K562 (cell line): ENCODE measurements at regions not wholly inside any gene's neighbourhood (a gene's known extent, or its start where the extent isn't known, plus 50 kb on each side); places are given as distances from the start of the nearest gene placed in this dataset.

Source experiments
- ATAC-seq: fragments of 200-7000 bp; cut with Tn5 transposase; 3 replicates; pipeline ENCODE4 v1.9.1; 2020; ENCODE audit warnings: moderate library complexity
- BruUV-seq: library from RNA; stranded (reverse); fragments of 400-500 nt; replicated peaks from 2 replicates; lab custom pipeline; 2021; lab: Mats Ljungman, UMichigan
- CTCF ChIA-PET: fragments of 300-600 bp; formaldehyde crosslinking; extraction: SDS; loops from one replicate; lab custom pipeline; 2021; ENCODE audit warnings: low intra/inter-chr PET ratio; lab: Yijun Ruan, JAX
- POLR2A ChIA-PET: fragments of 300-600, 350-650 bp; sonication (Branson Sonifier 250); formaldehyde crosslinking; extraction: SDS; loops from one replicate; lab custom pipeline; 2021; ENCODE audit warnings: antibody characterized with exemption, inconsistent platforms; lab: Yijun Ruan, JAX
- DNase-seq, 4 experiments: peaks; one replicate each; pipeline versions ENCODE4 v3.0.0 to v3.0.0-alpha.2; 2011 to 2018; ENCODE audit warnings: low spot score in 3 of 4, mixed read lengths in 3 of 4; ENCODE audit errors: extremely low read depth in 1 of 4
- FAIRE-seq: peaks from 2 replicates; lab custom pipeline; 2011; peaks lifted over from hg19 to GRCh38; lab: Jason Lieb, UNC
- H2AFZ ChIP-seq: 2 replicates; pipeline ENCODE4 v1.6.0; 2011; ENCODE audit warnings: low read depth, low read length, control low read depth, inconsistent platforms
- H3K27ac ChIP-seq: fragments of 200-600 bp; 3 replicates; pipeline ENCODE4 v1.8.0; 2011; ENCODE audit warnings: low read depth, mild to moderate bottlenecking, control low read depth, inconsistent platforms, low read length, moderate library complexity, mixed read lengths; ENCODE audit errors: extremely low read depth
- H3K27me3 ChIP-seq, 2 experiments: fragments of 300-600 bp in 1 of 2; 2 replicates in 1 of 2; 3 replicates in 1 of 2; pipeline versions ENCODE4 v1.6.0 to v1.8.0; 2011; ENCODE audit warnings: inconsistent platforms in 2 of 2, low read length in 2 of 2, mild to moderate bottlenecking in 1 of 2, mixed read lengths in 1 of 2, moderate library complexity in 1 of 2; ENCODE audit not compliant: control insufficient read depth in 2 of 2, insufficient read depth in 2 of 2
- H3K36me3 ChIP-seq: fragments of 300-600 bp; 3 replicates; pipeline ENCODE4 v1.8.0; 2011; ENCODE audit warnings: mild to moderate bottlenecking, low read length, inconsistent platforms; ENCODE audit not compliant: control insufficient read depth, insufficient read depth
- H3K4me1 ChIP-seq, 2 experiments: fragments of 200-600 bp in 1 of 2; replicated peaks in 1 of 2; 2 replicates in 1 of 2; 3 replicates in 1 of 2; pipeline versions ENCODE4 v1.5.1 to v1.8.0; 2011; ENCODE audit warnings: inconsistent platforms in 2 of 2, low read length in 2 of 2, mild to moderate bottlenecking in 1 of 2, mixed read lengths in 1 of 2, moderate library complexity in 1 of 2; ENCODE audit not compliant: control insufficient read depth in 2 of 2, insufficient read depth in 2 of 2
- H3K4me2 ChIP-seq: 2 replicates; pipeline ENCODE4 v1.6.1; 2011; ENCODE audit warnings: low read length, control low read depth, inconsistent platforms, mixed read lengths; ENCODE audit not compliant: insufficient read depth
- H3K4me3 ChIP-seq: fragments of 200-600 bp; sonication (generic), shearing (Covaris generic); 2 replicates; pipeline ENCODE4 v1.5.1; 2016; ENCODE audit warnings: control low read depth, inconsistent platforms
- H3K79me2 ChIP-seq: fragments of 200-600 bp; 3 replicates; pipeline ENCODE4 v1.8.0; 2011; ENCODE audit warnings: low read length, inconsistent platforms; ENCODE audit not compliant: control insufficient read depth, insufficient read depth
- H3K9ac ChIP-seq, 2 experiments: 2 replicates each; pipeline versions ENCODE4 v1.6.0 to v1.6.1; 2011; ENCODE audit warnings: low read depth in 2 of 2, low read length in 2 of 2, control low read depth in 1 of 2, inconsistent platforms in 1 of 2, mild to moderate bottlenecking in 1 of 2, mixed read lengths in 1 of 2; ENCODE audit not compliant: insufficient read depth in 1 of 2
- H3K9me1 ChIP-seq: one replicate; pipeline ENCODE4 v1.6.0; 2011; ENCODE audit warnings: inconsistent platforms, mild to moderate bottlenecking, low read length, moderate library complexity; ENCODE audit not compliant: control insufficient read depth, insufficient read depth
- H3K9me3 ChIP-seq: replicated peaks from 2 replicates; pipeline ENCODE4 v1.5.1; 2011; ENCODE audit warnings: low read depth, low read length, inconsistent platforms; ENCODE audit not compliant: control insufficient read depth, insufficient read depth
- H4K20me1 ChIP-seq: replicated peaks from 2 replicates; pipeline ENCODE4 v1.6.1; 2011; ENCODE audit warnings: low read length, inconsistent platforms, mixed read lengths; ENCODE audit not compliant: control insufficient read depth, insufficient read depth
- ATF6 ChIP-seq: sonication (generic); formaldehyde crosslinking; IDR thresholded peaks from 2 replicates; pipeline ENCODE4 v1.4.0; 2020; ENCODE audit warnings: mild to moderate bottlenecking, missing genetic modification reagents
- GTF2A2 ChIP-seq: IDR thresholded peaks from 2 replicates; pipeline ENCODE4 v1.6.1; 2016; ENCODE audit warnings: mild to moderate bottlenecking, missing genetic modification characterization, missing compliant biosample characterization
- HBP1 ChIP-seq: fragments of 450-650 bp; formaldehyde crosslinking; IDR thresholded peaks from 2 replicates; pipeline ENCODE4 v1.4.0; 2022; ENCODE audit warnings: missing genetic modification characterization
- ILF3 ChIP-seq: fragments of 450-650 bp; IDR thresholded peaks from 2 replicates; pipeline ENCODE4 v1.6.1; 2018; ENCODE audit warnings: antibody characterized with exemption, mild to moderate bottlenecking, moderate library complexity, borderline replicate concordance
- SFPQ ChIP-seq: fragments of 200-400 bp; formaldehyde crosslinking; IDR thresholded peaks from 2 replicates; pipeline ENCODE4 v1.6.1; 2017; ENCODE audit warnings: mild to moderate bottlenecking, low read depth, low read length, moderate library complexity
- TSHZ1 ChIP-seq: fragments of 250-450 bp; sonication (Bioruptor Pico); IDR thresholded peaks from 2 replicates; pipeline ENCODE4 v1.4.0; 2020; ENCODE audit warnings: mild to moderate bottlenecking, moderate library complexity
- WGBS: fragments of 100-300 bp; shearing (Covaris generic); methylation state at CpG from one replicate; pipeline ENCODE4 v1.1.6; 2016; ENCODE audit warnings: low coverage, mixed read lengths; ENCODE audit not compliant: insufficient coverage; ENCODE audit errors: missing lambda C conversion rate; 5-methylcytosine and 5-hydroxymethylcytosine counted together
- in situ Hi-C: fragments of 300-500 bp; cut with MboI; formaldehyde crosslinking; loops from 4 replicates; pipeline ENCODE4 v1.15.0; 2018; ENCODE audit warnings: inconsistent platforms, mixed read lengths
- intact Hi-C: fragments of 100-400 bp; cut with micrococcal nuclease; formaldehyde crosslinking; loops from 2 replicates; pipeline ENCODE4 v1.14.2; 2022

DNA sequence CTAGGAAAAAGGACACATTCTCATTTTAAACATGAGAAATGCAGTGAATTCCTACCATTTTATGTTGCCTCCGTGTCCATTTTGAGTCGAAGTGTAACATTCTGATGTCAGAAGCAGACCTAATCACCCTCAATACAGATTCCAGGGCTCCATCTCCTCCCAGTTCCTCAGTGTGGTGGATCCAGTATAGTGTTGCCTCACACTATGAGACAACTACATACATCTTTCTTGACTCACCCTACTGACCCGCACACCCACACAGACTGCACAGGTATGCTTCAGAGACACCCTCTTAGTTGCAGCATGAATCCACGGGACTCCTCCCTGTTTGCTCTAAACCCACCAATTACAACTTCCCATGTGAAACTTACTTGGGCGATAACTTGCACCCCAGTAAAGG is 564.9 kb downstream of the SEMA5A start:
- H4K20me1 ChIP-seq, result no peaks in the 10 kb centered on the region
- in situ Hi-C loops, result no loop called here
- no peaks in the 10 kb centered on the region for H3K27me3 ChIP-seq
- FAIRE-seq (no peak), ATAC-seq (no peak)
- no peaks in the 10 kb centered on the region for H3K36me3 ChIP-seq
- H3K4me3 ChIP-seq, result no peak overlapping the region
- TF ChIP-seq ILF3, result no peak
- TF ChIP-seq, all 486 proteins: peak for 0
- Histone ChIP-seq H3K9me1 (no peaks in the 10 kb centered on the region), H3K4me2 (no peak overlapping the region), H3K27ac (no peak overlapping the region), H3K4me1 (no peaks in the 10 kb centered on the region), H3K9ac (no peak overlapping the region), H3K9me3 (no peaks in the 10 kb centered on the region; the same call in none of the 2 replicates), H3K79me2 (no peaks in the 10 kb centered on the region), H2AFZ (no peak overlapping the region)
- ChIA-PET POLR2A (no interaction called here), CTCF (no interaction called here)
- intact Hi-C loops, result no loop called here
- DNase-seq, result no peak
- BruUV-seq, result no TSS peak
- 0% methylated on average over 5 of the region's 5 CpGs for WGBS

DNA sequence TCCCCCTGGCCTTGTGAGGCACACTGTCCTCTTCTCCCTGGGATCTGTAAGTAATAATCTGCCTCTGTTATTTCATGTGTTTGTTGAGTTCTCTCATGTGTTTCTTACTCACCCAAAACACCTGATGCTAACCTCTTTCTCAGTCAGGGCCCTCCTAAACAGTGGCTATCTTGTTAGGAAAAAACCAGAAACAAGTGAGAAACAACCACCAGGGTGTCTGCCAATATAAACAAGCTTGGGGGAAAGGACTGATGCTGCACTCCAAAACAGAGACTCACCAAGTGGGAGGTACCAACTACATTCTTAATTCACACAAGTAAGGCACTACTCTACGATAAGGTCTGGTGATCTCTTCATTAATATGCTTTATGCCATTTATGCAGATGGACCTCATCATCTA is 564.4 kb downstream of the SEMA5A start:
- CTCF ChIA-PET, result no interaction called here
- TF ChIP-seq GTF2A2 (tag), result no peak
- no peak for TF ChIP-seq HBP1 (CRISPR knock-in tag)
- no peak for TF ChIP-seq ATF6 (CRISPR knock-in tag)
- TF ChIP-seq TSHZ1 (CRISPR knock-in tag), result no peak
- no peak for TF ChIP-seq SFPQ

More for the DNA sequence above, 564.4 kb downstream of the SEMA5A start:
- Histone ChIP-seq H3K9me1 (no peaks in the 10 kb centered on the region), H3K4me2 (no peak overlapping the region), H3K79me2 (no peaks in the 10 kb centered on the region), H2AFZ (no peak overlapping the region), H3K9ac (no peak overlapping the region), H3K9me3 (no peaks in the 10 kb centered on the region; the same call in none of the 2 replicates), H3K27ac (no peak overlapping the region), H3K4me1 (no peaks in the 10 kb centered on the region), H3K36me3 (no peaks in the 10 kb centered on the region), H3K27me3 (no peaks in the 10 kb centered on the region), H4K20me1 (no peaks in the 10 kb centered on the region), H3K4me3 (no peak overlapping the region)
- POLR2A ChIA-PET, result interaction anchor here (0.9 kb wide), 1 partner anchor 13 kb away, joined by 3 read pairs; no protein-coding TSS in a partner anchor
- 0% methylated on average over 1 of the region's 1 CpG for WGBS
- no TSS peak for BruUV-seq
- FAIRE-seq, result no peak
- intact Hi-C loops (no loop called here), in situ Hi-C loops (no loop called here)
- DNase-seq, result no peak
- no peak for ATAC-seq
